WERI-Rb-1 (cell line): ENCODE measurements at regions not wholly inside any gene's neighbourhood (a gene's known extent, or its start where the extent isn't known, plus 50 kb on each side); places are given as distances from the start of the nearest gene placed in this dataset.

Source experiments
- DNase-seq: peaks from one replicate; pipeline ENCODE4 v3.0.0-alpha.2; 2020
- H3K27ac ChIP-seq: fragments of 250-450 bp; sonication (Bioruptor Pico); 2 replicates; pipeline ENCODE4 v1.5.1; 2020; ENCODE audit warnings: mild to moderate bottlenecking, moderate library complexity
- H3K27me3 ChIP-seq: fragments of 250-450 bp; sonication (Bioruptor Pico); 2 replicates; pipeline ENCODE4 v1.5.1; 2021; ENCODE audit warnings: mild to moderate bottlenecking, low read depth, moderate library complexity; ENCODE audit not compliant: insufficient read depth, severe bottlenecking
- H3K36me3 ChIP-seq: fragments of 250-450 bp; sonication (Bioruptor Pico); 2 replicates; pipeline ENCODE4 v1.5.1; 2020; ENCODE audit warnings: mild to moderate bottlenecking, moderate library complexity
- H3K4me3 ChIP-seq: 2 replicates; pipeline ENCODE4 v1.5.1; 2011; ENCODE audit warnings: low read depth, mild to moderate bottlenecking, control low read depth, low read length
- H3K9me3 ChIP-seq: fragments of 250-450 bp; sonication (Bioruptor Pico); 2 replicates; pipeline ENCODE4 v1.5.1; 2021; ENCODE audit warnings: mild to moderate bottlenecking, moderate library complexity; ENCODE audit not compliant: severe bottlenecking
- TF ChIP-seq, protein P1 (sequence below): IDR thresholded peaks from 2 replicates; pipeline ENCODE4 v1.5.1; 2011; ENCODE audit warnings: low read depth, mild to moderate bottlenecking, control low read depth, inconsistent platforms, low read length

DNA sequence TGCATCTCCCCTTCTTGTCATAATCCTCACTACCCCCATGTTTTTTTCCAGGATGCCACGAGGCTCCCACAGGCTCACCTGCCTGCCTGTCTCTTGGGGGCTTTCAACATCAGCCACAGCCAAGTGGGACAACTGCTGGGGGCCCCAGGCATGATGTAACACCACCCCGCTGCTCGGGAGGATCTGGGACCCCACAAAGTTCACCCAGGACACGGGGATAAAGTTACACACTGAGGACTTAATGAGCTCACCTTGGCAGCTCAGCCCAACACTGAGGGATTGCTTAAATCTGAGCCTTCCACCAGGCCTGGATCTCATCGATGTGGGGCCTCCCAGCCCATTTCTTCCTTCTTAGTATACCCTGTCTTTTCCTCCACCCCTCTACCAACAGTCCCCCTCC, 56.4 kb upstream of the NNAT start:
- H3K27ac ChIP-seq, result peak overlapping the region; percentile 76
- H3K27me3 ChIP-seq, result no peaks in the 10 kb centered on the region
- TF ChIP-seq, protein P1, sequence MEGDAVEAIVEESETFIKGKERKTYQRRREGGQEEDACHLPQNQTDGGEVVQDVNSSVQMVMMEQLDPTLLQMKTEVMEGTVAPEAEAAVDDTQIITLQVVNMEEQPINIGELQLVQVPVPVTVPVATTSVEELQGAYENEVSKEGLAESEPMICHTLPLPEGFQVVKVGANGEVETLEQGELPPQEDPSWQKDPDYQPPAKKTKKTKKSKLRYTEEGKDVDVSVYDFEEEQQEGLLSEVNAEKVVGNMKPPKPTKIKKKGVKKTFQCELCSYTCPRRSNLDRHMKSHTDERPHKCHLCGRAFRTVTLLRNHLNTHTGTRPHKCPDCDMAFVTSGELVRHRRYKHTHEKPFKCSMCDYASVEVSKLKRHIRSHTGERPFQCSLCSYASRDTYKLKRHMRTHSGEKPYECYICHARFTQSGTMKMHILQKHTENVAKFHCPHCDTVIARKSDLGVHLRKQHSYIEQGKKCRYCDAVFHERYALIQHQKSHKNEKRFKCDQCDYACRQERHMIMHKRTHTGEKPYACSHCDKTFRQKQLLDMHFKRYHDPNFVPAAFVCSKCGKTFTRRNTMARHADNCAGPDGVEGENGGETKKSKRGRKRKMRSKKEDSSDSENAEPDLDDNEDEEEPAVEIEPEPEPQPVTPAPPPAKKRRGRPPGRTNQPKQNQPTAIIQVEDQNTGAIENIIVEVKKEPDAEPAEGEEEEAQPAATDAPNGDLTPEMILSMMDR, result no peak
- DNase-seq, result peak; percentile 47
- no peaks in the 10 kb centered on the region for H3K36me3 ChIP-seq
- no peak overlapping the region for H3K4me3 ChIP-seq
- H3K9me3 ChIP-seq, result no peaks in the 10 kb centered on the region
